NCI-H1092 (cell line): ENCODE measurements at regions not wholly inside any gene's neighbourhood (a gene's known extent, or its start where the extent isn't known, plus 50 kb on each side); places are given as distances from the start of the nearest gene placed in this dataset.
A peak's percentile ranks its signal among the peaks of the same experiment; 100 is the strongest.

ENCODE experiments used
- DNase-seq: peaks from one replicate; lab custom pipeline; 2025; lab: John Stamatoyannopoulos, UW

GRCh38 chr5:172588380-172588779 lies 52.7 kb upstream of the NEURL1B start:
- DNase-seq = no peak

- DNase-seq = no peak
Measured at GRCh38 chr5:172587061-172587405, 54.0 kb upstream of the NEURL1B start.

GRCh38 chr5:172586125-172587060 lies 54.7 kb upstream of the NEURL1B start:
- no peak for DNase-seq

- no peak for DNase-seq
Measured at GRCh38 chr5:172585114-172585513, 55.9 kb upstream of the NEURL1B start.

GRCh38 chr5:172584638-172585037 lies 56.4 kb upstream of the NEURL1B start:
- DNase-seq = no peak

GRCh38 chr5:172583931-172584511 lies 57.0 kb upstream of the NEURL1B start:
- no peak for DNase-seq

GRCh38 chr5:172582940-172583339 lies 58.1 kb upstream of the NEURL1B start:
- no peak for DNase-seq

GRCh38 chr5:172581315-172581714 lies 59.7 kb upstream of the NEURL1B start:
- DNase-seq = no peak

- DNase-seq = peak; percentile 8
Measured at GRCh38 chr5:172579403-172579990, 61.6 kb upstream of the NEURL1B start.

GRCh38 chr5:172577267-172577909 lies 63.7 kb upstream of the NEURL1B start:
- DNase-seq = no peak

GRCh38 chr5:172575816-172576545 lies 65.1 kb upstream of the NEURL1B start:
- no peak for DNase-seq

GRCh38 chr5:172575416-172575815 lies 65.6 kb upstream of the NEURL1B start:
- DNase-seq = no peak

GRCh38 chr5:172574871-172575223 lies 66.2 kb upstream of the NEURL1B start:
- DNase-seq = no peak

- no peak for DNase-seq
Measured at GRCh38 chr5:172573986-172574870, 66.8 kb upstream of the NEURL1B start.

- DNase-seq = no peak
Measured at GRCh38 chr5:172573120-172573882, 67.8 kb upstream of the NEURL1B start.

GRCh38 chr5:172572440-172572839 lies 68.6 kb upstream of the NEURL1B start:
- DNase-seq = no peak

GRCh38 chr5:172571892-172572291 lies 69.2 kb upstream of the NEURL1B start:
- DNase-seq = no peak

- DNase-seq = no peak
Measured at GRCh38 chr5:172571413-172571812, 69.7 kb upstream of the NEURL1B start.

- no peak for DNase-seq
Measured at GRCh38 chr5:172570594-172571334, 70.3 kb upstream of the NEURL1B start.
